Large intestine (tissue), 3 donors: ENCODE measurements at regions not wholly inside any gene's neighbourhood (a gene's known extent, or its start where the extent isn't known, plus 50 kb on each side); places are given as distances from the start of the nearest gene placed in this dataset.

ENCODE experiments used
- DNase-seq, 2 donors: peaks; one replicate each; pipeline versions ENCODE4 v3.0.0 to v3.0.0-alpha.2; 2013
- H3K27ac ChIP-seq: one replicate; pipeline ENCODE4 v1.5.1; 2013; ENCODE audit warnings: low read length
- H3K27me3 ChIP-seq: 2 replicates; pipeline ENCODE4 v1.6.1; 2013; ENCODE audit warnings: low read length; ENCODE audit not compliant: control insufficient read depth, insufficient read depth
- H3K36me3 ChIP-seq: 2 replicates; pipeline ENCODE4 v1.6.1; 2013; ENCODE audit warnings: low read length; ENCODE audit not compliant: control insufficient read depth, insufficient read depth
- H3K4me1 ChIP-seq: one replicate; pipeline ENCODE4 v1.6.1; 2013; ENCODE audit warnings: low read length; ENCODE audit not compliant: control insufficient read depth, insufficient read depth
- H3K4me3 ChIP-seq: one replicate; pipeline ENCODE4 v1.5.1; 2013; ENCODE audit warnings: low read length
- H3K9me3 ChIP-seq: one replicate; pipeline ENCODE4 v1.6.1; 2013; ENCODE audit warnings: mild to moderate bottlenecking, low read depth, low read length, moderate library complexity; ENCODE audit not compliant: control insufficient read depth
- WGBS: methylation state at CpG from one replicate; pipeline ENCODE4 v1.1.5; 2013; ENCODE audit warnings: low lambda C conversion rate; ENCODE audit not compliant: insufficient coverage; 5-methylcytosine and 5-hydroxymethylcytosine counted together

DNA sequence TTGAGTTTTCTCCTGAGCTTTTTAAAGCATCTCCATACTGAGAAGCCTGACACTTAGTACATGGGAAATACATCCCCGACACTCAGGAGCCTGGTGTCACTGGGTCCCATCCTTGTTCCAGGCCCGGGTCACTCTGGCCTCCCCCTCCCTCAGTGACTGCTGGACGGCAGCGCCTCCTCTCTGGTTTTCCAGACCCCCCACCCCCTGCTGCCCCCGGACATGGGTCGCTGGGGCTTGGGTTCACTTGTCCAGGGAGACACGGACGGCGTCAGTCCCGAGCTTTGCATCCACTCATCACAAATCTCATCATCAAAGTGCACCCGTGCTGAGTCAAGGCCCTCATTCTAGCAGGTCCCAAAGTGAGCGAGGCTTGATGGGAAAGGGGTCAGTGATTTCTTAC lies 243.0 kb downstream of the IRX2 start:
- no peaks in the 10 kb centered on the region for H3K27me3 ChIP-seq
- H3K27ac ChIP-seq: no peak overlapping the region
- WGBS: no CpG with 5 or more reads among the region's 12 CpGs
- no peak overlapping the region for H3K4me3 ChIP-seq
- H3K36me3 ChIP-seq: no peaks in the 10 kb centered on the region
- H3K4me1 ChIP-seq: no peaks in the 10 kb centered on the region
- no peaks in the 10 kb centered on the region for H3K9me3 ChIP-seq
- DNase-seq: no peak

DNA sequence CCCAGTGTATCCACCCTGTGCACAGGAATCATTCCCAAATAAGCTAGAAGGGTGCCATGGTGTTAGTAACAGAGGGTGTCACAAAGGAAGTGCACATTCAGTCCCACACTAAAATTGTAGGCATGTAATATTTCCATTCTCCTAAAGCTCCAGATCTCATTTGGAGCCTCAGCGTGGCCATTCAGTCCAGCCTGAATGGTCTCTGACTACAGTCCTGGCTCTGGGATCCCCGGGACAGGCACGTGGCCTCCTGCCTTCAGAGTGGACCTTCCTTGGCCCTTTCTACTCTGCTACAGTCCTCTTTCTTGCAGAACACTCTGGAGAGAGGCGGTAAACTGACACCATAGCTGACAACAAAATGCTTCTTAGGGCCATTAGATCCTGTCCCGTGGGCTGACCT lies 243.9 kb downstream of the IRX2 start:
- Histone ChIP-seq H3K9me3 (no peaks in the 10 kb centered on the region), H3K27ac (no peak overlapping the region), H3K4me1 (no peaks in the 10 kb centered on the region), H3K27me3 (no peaks in the 10 kb centered on the region), H3K4me3 (no peak overlapping the region), H3K36me3 (no peaks in the 10 kb centered on the region)
- no CpG with 5 or more reads among the region's 5 CpGs for WGBS
- no peak for DNase-seq

DNA sequence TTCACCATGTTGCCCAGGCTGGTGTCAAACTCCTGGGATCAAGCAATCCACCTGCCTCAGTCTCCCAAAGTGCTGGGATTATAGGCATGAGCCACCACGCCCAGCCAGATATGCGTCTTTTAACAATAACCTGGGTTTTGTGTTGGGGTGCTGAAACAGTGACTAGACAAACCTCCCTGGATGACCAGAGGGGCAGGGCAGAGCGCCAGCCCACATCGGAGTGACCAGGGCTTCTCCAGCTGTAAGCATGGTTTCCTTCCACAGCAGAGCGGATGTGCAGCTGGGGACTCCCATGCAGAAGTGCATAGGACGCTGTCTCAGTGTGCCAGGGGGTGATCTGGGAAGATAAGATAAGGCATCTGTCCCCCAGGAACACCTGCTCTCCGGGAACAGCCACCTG lies 244.9 kb downstream of the IRX2 start:
- no CpG with 5 or more reads among the region's 7 CpGs for WGBS
- no peaks in the 10 kb centered on the region for H3K36me3 ChIP-seq
- H3K27me3 ChIP-seq: no peaks in the 10 kb centered on the region
- no peak for DNase-seq
- no peak overlapping the region for H3K27ac ChIP-seq
- H3K4me3 ChIP-seq: no peak overlapping the region
- H3K4me1 ChIP-seq: no peaks in the 10 kb centered on the region
- H3K9me3 ChIP-seq: no peaks in the 10 kb centered on the region

DNA sequence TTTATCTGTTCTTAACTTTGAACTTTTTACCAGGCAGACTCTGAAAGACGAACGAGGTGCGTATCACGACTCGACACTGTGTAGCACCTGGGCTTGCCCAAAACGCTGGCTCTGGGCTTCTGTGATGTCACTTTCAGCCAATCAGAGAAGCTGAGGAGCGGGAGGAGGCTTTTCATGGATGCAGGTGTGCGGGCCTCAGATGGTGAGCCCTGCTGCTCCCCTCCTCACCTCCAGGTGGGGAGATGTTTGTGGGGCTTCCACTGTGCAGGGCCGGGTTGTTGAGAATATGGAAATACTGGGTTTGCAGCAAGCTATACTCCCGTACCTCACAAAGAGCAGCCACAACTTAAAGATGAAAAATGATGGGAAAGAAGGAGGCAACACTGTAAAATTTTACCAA lies 246.3 kb downstream of the IRX2 start:
- no peaks in the 10 kb centered on the region for H3K36me3 ChIP-seq
- no peaks in the 10 kb centered on the region for H3K4me1 ChIP-seq
- no CpG with 5 or more reads among the region's 10 CpGs for WGBS
- no peaks in the 10 kb centered on the region for H3K9me3 ChIP-seq
- H3K27me3 ChIP-seq: no peaks in the 10 kb centered on the region
- no peak overlapping the region for H3K4me3 ChIP-seq
- no peak for DNase-seq
- H3K27ac ChIP-seq: no peak overlapping the region

DNA sequence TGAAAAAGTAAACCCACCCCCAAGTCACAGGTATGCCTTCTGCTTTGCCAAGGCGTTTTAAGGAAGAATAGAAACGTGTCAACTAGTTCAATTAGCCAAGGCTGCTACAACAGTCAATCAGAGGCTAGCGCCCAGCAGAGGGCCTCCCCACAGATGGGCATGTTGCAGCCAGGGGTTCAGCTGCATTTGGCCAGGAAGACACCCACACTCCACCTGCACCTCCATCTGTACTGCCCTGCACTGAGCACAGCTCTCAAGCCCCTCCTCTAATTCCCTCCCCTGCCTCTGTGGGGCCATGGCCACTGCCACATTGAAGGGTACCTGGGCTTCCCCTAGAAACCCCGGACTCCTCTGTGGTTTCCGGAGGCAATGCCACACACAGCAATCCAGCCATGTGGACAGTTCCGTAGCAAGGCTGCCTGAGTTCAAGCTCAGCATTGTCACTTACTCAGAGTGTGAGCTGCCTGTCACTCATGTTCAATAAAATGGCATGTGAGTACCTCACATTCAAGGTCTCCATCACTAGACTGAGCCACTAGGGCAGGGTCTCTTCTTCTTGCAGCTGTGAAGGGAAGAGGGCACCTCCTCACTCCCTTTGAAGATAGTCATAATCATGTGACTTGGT lies 248.4 kb downstream of the IRX2 start:
- Histone ChIP-seq H3K27ac (no peak overlapping the region), H3K4me3 (no peak overlapping the region), H3K36me3 (no peaks in the 10 kb centered on the region), H3K9me3 (no peaks in the 10 kb centered on the region), H3K27me3 (no peaks in the 10 kb centered on the region), H3K4me1 (no peaks in the 10 kb centered on the region)
- no CpG with 5 or more reads among the region's 6 CpGs for WGBS
- DNase-seq: no peak

DNA sequence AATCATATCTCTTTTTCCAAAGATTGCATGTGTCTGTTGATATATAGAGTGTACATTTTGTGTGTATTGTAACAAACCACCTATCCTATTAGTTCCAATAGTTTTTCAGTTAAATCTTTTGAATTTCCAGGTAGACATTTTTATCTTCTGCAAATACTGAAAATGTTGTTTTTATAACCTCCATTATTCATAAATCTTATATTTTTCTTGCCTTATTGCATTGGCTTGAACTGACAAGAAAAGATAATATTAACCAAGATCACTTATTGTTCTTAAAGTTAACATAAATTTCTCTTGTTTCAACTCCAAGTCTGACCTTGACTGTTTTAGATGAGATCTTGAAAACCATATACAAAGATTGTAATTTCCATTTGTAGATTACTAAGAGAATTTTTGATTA lies 251.6 kb downstream of the IRX2 start:
- no peak overlapping the region for H3K27ac ChIP-seq
- no peak overlapping the region for H3K4me3 ChIP-seq
- H3K27me3 ChIP-seq: no peaks in the 10 kb centered on the region
- H3K4me1 ChIP-seq: no peaks in the 10 kb centered on the region
- H3K36me3 ChIP-seq: no peaks in the 10 kb centered on the region
- no peaks in the 10 kb centered on the region for H3K9me3 ChIP-seq
- DNase-seq: no peak

DNA sequence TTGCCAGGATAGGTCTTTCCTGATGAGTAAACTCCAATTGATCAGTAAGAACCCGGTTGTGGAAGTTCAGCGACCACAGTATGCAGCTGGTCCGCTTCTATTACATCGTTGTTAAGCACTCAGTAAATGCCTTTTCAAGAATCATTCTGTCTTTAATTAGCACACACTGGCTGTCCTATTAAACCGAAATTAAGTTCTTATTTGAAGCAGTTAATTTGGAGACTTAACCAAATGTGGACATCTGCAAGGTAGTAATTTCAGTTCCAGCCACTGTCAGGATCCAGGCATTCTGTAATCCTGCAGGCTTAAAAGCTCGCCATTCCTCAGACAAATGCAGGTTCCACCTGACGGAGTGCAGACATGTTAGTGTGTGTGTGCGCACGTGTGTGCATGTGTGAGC lies 254.6 kb downstream of the IRX2 start:
- Histone ChIP-seq H3K4me1 (no peaks in the 10 kb centered on the region), H3K27ac (no peak overlapping the region), H3K9me3 (no peaks in the 10 kb centered on the region), H3K36me3 (no peaks in the 10 kb centered on the region), H3K4me3 (no peak overlapping the region), H3K27me3 (no peaks in the 10 kb centered on the region)
- WGBS: no CpG with 5 or more reads among the region's 9 CpGs
- no peak for DNase-seq

DNA sequence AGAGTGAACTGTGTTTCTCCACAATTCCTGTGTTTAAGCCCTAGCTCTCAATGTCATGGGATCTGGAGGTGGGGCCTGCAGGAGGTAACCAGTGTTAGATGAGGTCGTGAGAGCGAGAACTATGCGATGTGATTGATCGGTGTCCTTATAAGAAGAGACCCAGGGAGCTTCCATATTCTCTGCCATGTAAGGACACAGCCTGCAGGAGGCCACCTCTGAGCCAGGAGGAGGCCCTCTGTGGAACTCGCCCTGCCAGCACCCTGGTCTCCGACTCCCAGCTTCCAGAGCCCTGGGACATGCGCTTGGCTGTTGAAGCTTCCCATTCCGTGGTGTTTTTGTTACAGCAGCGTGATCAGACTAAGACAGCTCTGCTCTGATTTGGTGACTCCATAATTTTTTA lies 255.4 kb downstream of the IRX2 start:
- H3K27me3 ChIP-seq: no peaks in the 10 kb centered on the region
- H3K9me3 ChIP-seq: no peaks in the 10 kb centered on the region
- no peak overlapping the region for H3K4me3 ChIP-seq
- WGBS: 100% methylated on average over 1 of the region's 9 CpGs
- no peaks in the 10 kb centered on the region for H3K36me3 ChIP-seq
- DNase-seq: no peak
- H3K4me1 ChIP-seq: no peaks in the 10 kb centered on the region
- H3K27ac ChIP-seq: no peak overlapping the region

DNA sequence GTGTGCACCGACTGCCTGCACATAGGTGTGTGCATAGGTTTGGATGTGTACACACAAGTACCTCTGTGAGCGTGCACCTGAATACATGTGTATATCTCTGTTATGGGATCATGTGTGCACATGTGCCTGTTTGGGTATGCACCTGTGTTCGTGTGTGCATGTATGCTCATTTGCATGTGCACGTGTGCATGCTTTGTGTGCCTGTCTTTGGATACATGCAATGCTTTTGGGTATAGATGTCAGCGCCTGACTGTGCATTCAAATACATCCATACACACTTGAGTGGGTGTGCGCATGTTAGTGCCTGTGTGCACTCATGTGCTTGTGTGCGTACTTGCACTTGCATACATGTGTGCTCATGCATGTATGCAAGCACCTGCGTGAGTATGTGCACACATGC lies 258.1 kb downstream of the IRX2 start:
- DNase-seq: no peak
- H3K36me3 ChIP-seq: no peaks in the 10 kb centered on the region
- no peaks in the 10 kb centered on the region for H3K4me1 ChIP-seq
- no peak overlapping the region for H3K4me3 ChIP-seq
- no peaks in the 10 kb centered on the region for H3K27me3 ChIP-seq
- H3K27ac ChIP-seq: no peak overlapping the region
- no CpG with 5 or more reads among the region's 8 CpGs for WGBS
- no peaks in the 10 kb centered on the region for H3K9me3 ChIP-seq

DNA sequence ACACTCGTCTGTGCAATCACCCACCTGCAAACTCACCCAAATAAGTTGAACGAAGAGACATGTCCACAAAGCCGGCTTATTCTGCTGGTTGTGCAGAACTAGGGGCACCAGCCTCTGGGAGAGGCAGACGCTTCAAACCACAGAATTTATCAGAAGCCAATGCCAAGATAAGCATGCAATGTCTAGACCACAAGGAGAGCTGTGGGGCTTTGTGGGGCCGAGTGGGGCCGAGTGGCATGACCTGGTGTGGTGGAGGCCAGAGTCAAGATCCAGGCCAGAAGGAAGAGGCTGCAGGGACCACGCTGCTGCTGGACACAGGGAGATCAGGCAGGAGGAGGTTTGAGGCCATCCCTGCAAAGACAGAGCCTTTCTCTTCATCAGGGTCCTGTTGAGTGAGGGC lies 259.0 kb downstream of the IRX2 start:
- no CpG with 5 or more reads among the region's 7 CpGs for WGBS
- DNase-seq: no peak
- Histone ChIP-seq H3K4me3 (no peak overlapping the region), H3K36me3 (no peaks in the 10 kb centered on the region), H3K27ac (no peak overlapping the region), H3K9me3 (no peaks in the 10 kb centered on the region), H3K27me3 (no peaks in the 10 kb centered on the region), H3K4me1 (no peaks in the 10 kb centered on the region)

DNA sequence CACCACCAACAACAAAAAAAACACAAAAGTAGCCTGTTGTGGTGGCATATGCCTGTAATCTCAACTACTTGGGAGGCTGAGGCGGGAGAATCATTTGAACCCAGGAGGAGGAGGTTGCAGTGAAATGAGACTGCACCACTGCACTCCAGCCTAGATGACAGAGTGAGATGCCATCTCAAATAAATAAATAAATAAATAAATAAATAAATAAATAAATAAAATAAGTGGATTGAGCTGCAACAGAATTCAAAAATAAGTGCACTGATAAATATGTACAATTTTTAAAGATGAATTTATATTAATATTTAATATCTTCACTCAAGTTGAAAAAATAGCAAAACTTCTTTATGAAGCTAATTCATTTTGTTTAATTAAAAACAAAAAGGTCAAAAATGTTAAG lies 259.6 kb downstream of the IRX2 start:
- Histone ChIP-seq H3K36me3 (no peaks in the 10 kb centered on the region), H3K4me3 (no peak overlapping the region), H3K4me1 (no peaks in the 10 kb centered on the region), H3K27ac (no peak overlapping the region), H3K27me3 (no peaks in the 10 kb centered on the region), H3K9me3 (no peaks in the 10 kb centered on the region)
- WGBS: no CpG with 5 or more reads among the region's 1 CpG
- no peak for DNase-seq
